ENCODE measurements at regions not wholly inside any gene's neighbourhood (a gene's known extent, or its start where the extent isn't known, plus 50 kb on each side); places are given as distances from the start of the nearest gene placed in this dataset.

DNA sequence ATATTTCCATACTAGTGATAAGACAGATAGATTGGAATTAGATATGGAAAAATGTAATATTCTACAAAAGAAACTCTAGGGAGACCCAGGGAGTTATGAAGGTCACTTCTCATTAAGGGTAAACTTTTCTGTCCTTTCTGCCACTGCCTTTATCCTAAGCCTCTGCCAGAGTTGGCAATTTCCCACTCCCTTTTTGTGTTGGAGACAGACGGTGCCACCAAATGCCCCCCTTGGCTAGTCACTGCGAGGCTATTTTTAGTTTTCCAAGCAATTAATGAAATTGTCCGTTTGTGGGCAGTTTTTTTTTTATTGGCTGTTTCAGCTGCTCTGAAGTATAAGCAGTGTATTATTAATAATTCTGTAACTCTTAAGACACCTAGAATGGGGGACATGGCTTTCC is 67.6 kb upstream of the TENM4 start:
- TF ChIP-seq YY1 (IDR thresholded peaks at IDR 0.05; ENCODE audit: insufficient read depth, insufficient read length) (no peak), ZNF274 (IDR thresholded peaks at IDR 0.05; ENCODE audit: low read depth, low read length) (no peak), SUZ12 (IDR thresholded peaks at IDR 0.05; ENCODE audit: extremely low read depth, insufficient read depth, insufficient read length) (no peak)
